K562 (cell line): ENCODE measurements at regions not wholly inside any gene's neighbourhood (a gene's known extent, or its start where the extent isn't known, plus 50 kb on each side); places are given as distances from the start of the nearest gene placed in this dataset.

ENCODE experiments used
- ATAC-seq: fragments of 200-7000 bp; cut with Tn5 transposase; 3 replicates; pipeline ENCODE4 v1.9.1; 2020; ENCODE audit warnings: moderate library complexity
- BruUV-seq: library from RNA; stranded (reverse); fragments of 400-500 nt; replicated peaks from 2 replicates; lab custom pipeline; 2021; lab: Mats Ljungman, UMichigan
- CTCF ChIA-PET: fragments of 300-600 bp; formaldehyde crosslinking; extraction: SDS; loops from one replicate; lab custom pipeline; 2021; ENCODE audit warnings: low intra/inter-chr PET ratio; lab: Yijun Ruan, JAX
- POLR2A ChIA-PET: fragments of 300-600, 350-650 bp; sonication (Branson Sonifier 250); formaldehyde crosslinking; extraction: SDS; loops from one replicate; lab custom pipeline; 2021; ENCODE audit warnings: antibody characterized with exemption, inconsistent platforms; lab: Yijun Ruan, JAX
- DNase-seq, 4 experiments: peaks; one replicate each; pipeline versions ENCODE4 v3.0.0 to v3.0.0-alpha.2; 2011 to 2018; ENCODE audit warnings: low spot score in 3 of 4, mixed read lengths in 3 of 4; ENCODE audit errors: extremely low read depth in 1 of 4
- FAIRE-seq: peaks from 2 replicates; lab custom pipeline; 2011; peaks lifted over from hg19 to GRCh38; lab: Jason Lieb, UNC
- H2AFZ ChIP-seq: 2 replicates; pipeline ENCODE4 v1.6.0; 2011; ENCODE audit warnings: low read depth, low read length, control low read depth, inconsistent platforms
- H3K27ac ChIP-seq: fragments of 200-600 bp; 3 replicates; pipeline ENCODE4 v1.8.0; 2011; ENCODE audit warnings: low read depth, mild to moderate bottlenecking, control low read depth, inconsistent platforms, low read length, moderate library complexity, mixed read lengths; ENCODE audit errors: extremely low read depth
- H3K27me3 ChIP-seq, 2 experiments: fragments of 300-600 bp in 1 of 2; 2 replicates in 1 of 2; 3 replicates in 1 of 2; pipeline versions ENCODE4 v1.6.0 to v1.8.0; 2011; ENCODE audit warnings: inconsistent platforms in 2 of 2, low read length in 2 of 2, mild to moderate bottlenecking in 1 of 2, mixed read lengths in 1 of 2, moderate library complexity in 1 of 2; ENCODE audit not compliant: control insufficient read depth in 2 of 2, insufficient read depth in 2 of 2
- H3K36me3 ChIP-seq: fragments of 300-600 bp; 3 replicates; pipeline ENCODE4 v1.8.0; 2011; ENCODE audit warnings: mild to moderate bottlenecking, low read length, inconsistent platforms; ENCODE audit not compliant: control insufficient read depth, insufficient read depth
- H3K4me1 ChIP-seq, 2 experiments: fragments of 200-600 bp in 1 of 2; replicated peaks in 1 of 2; 2 replicates in 1 of 2; 3 replicates in 1 of 2; pipeline versions ENCODE4 v1.5.1 to v1.8.0; 2011; ENCODE audit warnings: inconsistent platforms in 2 of 2, low read length in 2 of 2, mild to moderate bottlenecking in 1 of 2, mixed read lengths in 1 of 2, moderate library complexity in 1 of 2; ENCODE audit not compliant: control insufficient read depth in 2 of 2, insufficient read depth in 2 of 2
- H3K4me2 ChIP-seq: 2 replicates; pipeline ENCODE4 v1.6.1; 2011; ENCODE audit warnings: low read length, control low read depth, inconsistent platforms, mixed read lengths; ENCODE audit not compliant: insufficient read depth
- H3K4me3 ChIP-seq: fragments of 200-600 bp; sonication (generic), shearing (Covaris generic); 2 replicates; pipeline ENCODE4 v1.5.1; 2016; ENCODE audit warnings: control low read depth, inconsistent platforms
- H3K79me2 ChIP-seq: fragments of 200-600 bp; 3 replicates; pipeline ENCODE4 v1.8.0; 2011; ENCODE audit warnings: low read length, inconsistent platforms; ENCODE audit not compliant: control insufficient read depth, insufficient read depth
- H3K9ac ChIP-seq, 2 experiments: 2 replicates each; pipeline versions ENCODE4 v1.6.0 to v1.6.1; 2011; ENCODE audit warnings: low read depth in 2 of 2, low read length in 2 of 2, control low read depth in 1 of 2, inconsistent platforms in 1 of 2, mild to moderate bottlenecking in 1 of 2, mixed read lengths in 1 of 2; ENCODE audit not compliant: insufficient read depth in 1 of 2
- H3K9me1 ChIP-seq: one replicate; pipeline ENCODE4 v1.6.0; 2011; ENCODE audit warnings: inconsistent platforms, mild to moderate bottlenecking, low read length, moderate library complexity; ENCODE audit not compliant: control insufficient read depth, insufficient read depth
- H3K9me3 ChIP-seq: replicated peaks from 2 replicates; pipeline ENCODE4 v1.5.1; 2011; ENCODE audit warnings: low read depth, low read length, inconsistent platforms; ENCODE audit not compliant: control insufficient read depth, insufficient read depth
- H4K20me1 ChIP-seq: replicated peaks from 2 replicates; pipeline ENCODE4 v1.6.1; 2011; ENCODE audit warnings: low read length, inconsistent platforms, mixed read lengths; ENCODE audit not compliant: control insufficient read depth, insufficient read depth
- CEBPG ChIP-seq, 3 experiments: fragments of 200-800 bp in 1 of 3; sonication (Bioruptor generic) in 1 of 3; sonication (generic) in 1 of 3; formaldehyde crosslinking in 1 of 3; IDR thresholded peaks in 2 of 3; conservative IDR thresholded peaks in 1 of 3; 2 replicates each; pipeline versions ENCODE4 v1.6.1 to v1.8.0; 2016 to 2022; ENCODE audit warnings: missing compliant biosample characterization in 2 of 3, missing genetic modification characterization in 2 of 3, mild to moderate bottlenecking in 1 of 3, missing genetic modification reagents in 1 of 3
- HNRNPK ChIP-seq: fragments of 200-400 bp; formaldehyde crosslinking; IDR thresholded peaks from one replicate; pipeline ENCODE4 v1.6.1; 2018; ENCODE audit warnings: mild to moderate bottlenecking, low read depth, low read length; ENCODE audit not compliant: poor library complexity, severe bottlenecking
- L3MBTL2 ChIP-seq: fragments of 450-650 bp; IDR thresholded peaks from 2 replicates; pipeline ENCODE4 v1.6.1; 2016; ENCODE audit warnings: mild to moderate bottlenecking, moderate library complexity
- NFIX ChIP-seq: fragments of 250-450 bp; sonication (Bioruptor Pico); IDR thresholded peaks from 2 replicates; pipeline ENCODE4 v1.4.0; 2020; ENCODE audit warnings: low read depth, mild to moderate bottlenecking, moderate library complexity
- NR3C1 ChIP-seq: sonication (generic); formaldehyde crosslinking; IDR thresholded peaks from 2 replicates; pipeline ENCODE4 v1.8.1; 2022; ENCODE audit warnings: missing genetic modification reagents
- POLR2AphosphoS2 ChIP-seq: IDR thresholded peaks from 2 replicates; pipeline ENCODE4 v1.6.1; 2012; ENCODE audit warnings: low read length, improper control_type of control experiment
- SIRT6 ChIP-seq: IDR thresholded peaks from one replicate; pipeline ENCODE4 v1.6.1; 2012; ENCODE audit warnings: low read depth, mild to moderate bottlenecking, control low read depth, inconsistent platforms, low read length, moderate library complexity
- TCF3 ChIP-seq: sonication (generic); formaldehyde crosslinking; IDR thresholded peaks from 2 replicates; pipeline ENCODE4 v1.4.0; 2020; ENCODE audit warnings: mild to moderate bottlenecking, missing genetic modification reagents
- ZNF12 ChIP-seq: sonication (generic); formaldehyde crosslinking; IDR thresholded peaks from 2 replicates; pipeline ENCODE4 v1.4.0; 2020; ENCODE audit warnings: mild to moderate bottlenecking, missing genetic modification reagents
- ZNF277 ChIP-seq: fragments of 250-450 bp; sonication (Bioruptor Pico); IDR thresholded peaks from 2 replicates; pipeline ENCODE4 v1.8.0; 2022; ENCODE audit warnings: inconsistent platforms, mild to moderate bottlenecking, moderate library complexity, borderline replicate concordance
- ZNF282 ChIP-seq: sonication (generic); formaldehyde crosslinking; IDR thresholded peaks from 2 replicates; pipeline ENCODE4 v1.8.1; 2023; ENCODE audit warnings: missing genetic modification reagents
- WGBS: fragments of 100-300 bp; shearing (Covaris generic); methylation state at CpG from one replicate; pipeline ENCODE4 v1.1.6; 2016; ENCODE audit warnings: low coverage, mixed read lengths; ENCODE audit not compliant: insufficient coverage; ENCODE audit errors: missing lambda C conversion rate; 5-methylcytosine and 5-hydroxymethylcytosine counted together
- in situ Hi-C: fragments of 300-500 bp; cut with MboI; formaldehyde crosslinking; loops from 4 replicates; pipeline ENCODE4 v1.15.0; 2018; ENCODE audit warnings: inconsistent platforms, mixed read lengths
- intact Hi-C: fragments of 100-400 bp; cut with micrococcal nuclease; formaldehyde crosslinking; loops from 2 replicates; pipeline ENCODE4 v1.14.2; 2022

GRCh38 chr12:127728729-127729128 lies 538.2 kb upstream of the TMEM132C start (continued):
- TF ChIP-seq SIRT6 (no peak), NR3C1 (CRISPR knock-in tag) (no peak), L3MBTL2 (no peak)

GRCh38 chr12:127729381-127729780 lies 537.6 kb upstream of the TMEM132C start:
- Histone ChIP-seq H3K4me3 (no peak overlapping the region), H3K27ac (no peak overlapping the region)
- POLR2A ChIA-PET, result no interaction called here
- TF ChIP-seq ZNF277 (CRISPR knock-in tag), result no peak
- no peak for TF ChIP-seq CEBPG (CRISPR knock-in tag; IDR thresholded peaks at IDR 0.05)
- no peak for TF ChIP-seq CEBPG (tag; conservative IDR thresholded peaks at IDR 0.05 in 1 of 2, IDR thresholded peaks at IDR 0.05 in 1 of 2)
- no peak for TF ChIP-seq ZNF282 (CRISPR knock-in tag)
- no peak for TF ChIP-seq POLR2AphosphoS2
- TF ChIP-seq ZNF12 (CRISPR knock-in tag), result peak; percentile 24; the same call in 1 of the 2 replicates
- TF ChIP-seq HNRNPK, result no peak
- no peak for TF ChIP-seq TCF3 (CRISPR knock-in tag)
- 0 out of 2 replicates have a peak, but pooled peaks have one; percentile 12 for TF ChIP-seq NFIX (CRISPR knock-in tag)
- TF ChIP-seq, all 486 proteins: peak for 2
- no peak for DNase-seq
- H3K9me1 ChIP-seq, result no peaks in the 10 kb centered on the region
- in situ Hi-C loops (no loop called here), intact Hi-C loops (no loop called here)
- no peak overlapping the region for H3K9ac ChIP-seq
- ATAC-seq, result no peak
- no peaks in the 10 kb centered on the region for H4K20me1 ChIP-seq
- H3K9me3 ChIP-seq, result no peaks in the 10 kb centered on the region
- BruUV-seq, result no TSS peak
- 0% methylated on average over 1 of the region's 1 CpG for WGBS
- H3K79me2 ChIP-seq, result no peaks in the 10 kb centered on the region
- H3K27me3 ChIP-seq, result no peaks in the 10 kb centered on the region
- CTCF ChIA-PET, result no interaction called here
- FAIRE-seq, result no peak
- H3K4me1 ChIP-seq, result no peaks in the 10 kb centered on the region
- H2AFZ ChIP-seq, result no peak overlapping the region
- no peaks in the 10 kb centered on the region for H3K36me3 ChIP-seq
- H3K4me2 ChIP-seq, result no peak overlapping the region
